H9 (cell line): ENCODE measurements at regions not wholly inside any gene's neighbourhood (a gene's known extent, or its start where the extent isn't known, plus 50 kb on each side); places are given as distances from the start of the nearest gene placed in this dataset.

Experiments
- DNase-seq: peaks from one replicate; pipeline ENCODE4 v3.0.0-alpha.2; 2017
- H2AFZ ChIP-seq: one replicate; pipeline ENCODE4 v1.6.1; 2013; ENCODE audit warnings: mild to moderate bottlenecking, low read length, control low read depth, moderate library complexity
- H2AK5ac ChIP-seq: 2 replicates; pipeline ENCODE4 v1.6.1; 2013; ENCODE audit warnings: low read length, control low read depth, mixed read lengths; ENCODE audit not compliant: insufficient read length
- H2BK120ac ChIP-seq: one replicate; pipeline ENCODE4 v1.6.1; 2013; ENCODE audit warnings: low read depth, mild to moderate bottlenecking, low read length, control low read depth, inconsistent platforms; ENCODE audit not compliant: poor library complexity, severe bottlenecking
- H2BK12ac ChIP-seq: 2 replicates; pipeline ENCODE4 v1.6.1; 2013; ENCODE audit warnings: low read length, control low read depth, mixed read lengths, low read depth; ENCODE audit not compliant: insufficient read length
- H2BK15ac ChIP-seq: 2 replicates; pipeline ENCODE4 v1.6.1; 2013; ENCODE audit warnings: low read depth, low read length, control low read depth
- H2BK20ac ChIP-seq: one replicate; pipeline ENCODE4 v1.6.1; 2013; ENCODE audit warnings: low read depth, mild to moderate bottlenecking, low read length, control low read depth, inconsistent platforms; ENCODE audit not compliant: poor library complexity, severe bottlenecking
- H2BK5ac ChIP-seq: 2 replicates; pipeline ENCODE4 v1.6.1; 2013; ENCODE audit warnings: low read length, control low read depth, mixed read lengths; ENCODE audit not compliant: insufficient read length
- H3K14ac ChIP-seq: 2 replicates; pipeline ENCODE4 v1.6.1; 2013; ENCODE audit warnings: low read length, control low read depth; ENCODE audit not compliant: insufficient read depth
- H3K18ac ChIP-seq: 2 replicates; pipeline ENCODE4 v1.6.1; 2013; ENCODE audit warnings: low read depth, mild to moderate bottlenecking, mixed read lengths, low read length, control low read depth; ENCODE audit not compliant: insufficient read length
- H3K23ac ChIP-seq: 2 replicates; pipeline ENCODE4 v1.6.1; 2013; ENCODE audit warnings: low read length, control low read depth, mixed read lengths, low read depth; ENCODE audit not compliant: insufficient read length
- H3K23me2 ChIP-seq: 2 replicates; pipeline ENCODE4 v1.6.1; 2013; ENCODE audit warnings: low read depth, mild to moderate bottlenecking, mixed read lengths, low read length, control low read depth; ENCODE audit not compliant: insufficient read length, poor library complexity, severe bottlenecking
- H3K27ac ChIP-seq: 2 replicates; pipeline ENCODE4 v1.5.1; 2013; ENCODE audit warnings: low read length, control low read depth, mixed read lengths, low read depth; ENCODE audit not compliant: insufficient read length
- H3K27me3 ChIP-seq: 2 replicates; pipeline ENCODE4 v1.6.1; 2013; ENCODE audit warnings: low read length, control low read depth, inconsistent platforms; ENCODE audit not compliant: insufficient read depth
- H3K4ac ChIP-seq: 2 replicates; pipeline ENCODE4 v1.6.1; 2013; ENCODE audit warnings: low read depth, mild to moderate bottlenecking, control low read depth, inconsistent platforms, low read length, moderate library complexity
- H3K4me1 ChIP-seq: 2 replicates; pipeline ENCODE4 v1.6.1; 2013; ENCODE audit warnings: low read length, control low read depth, inconsistent platforms; ENCODE audit not compliant: insufficient read depth
- H3K4me2 ChIP-seq: 2 replicates; pipeline ENCODE4 v1.6.1; 2013; ENCODE audit warnings: low read length, control low read depth, mixed read lengths; ENCODE audit not compliant: insufficient read length, insufficient read depth
- H3K56ac ChIP-seq: 2 replicates; pipeline ENCODE4 v1.6.1; 2013; ENCODE audit warnings: low read depth, mild to moderate bottlenecking, mixed read lengths, low read length, control low read depth; ENCODE audit not compliant: insufficient read length
- H3K79me1 ChIP-seq: 2 replicates; pipeline ENCODE4 v1.6.1; 2013; ENCODE audit warnings: low read depth, mild to moderate bottlenecking, moderate library complexity, low read length, control low read depth, inconsistent platforms; ENCODE audit not compliant: insufficient read depth, poor library complexity, severe bottlenecking
- H3K79me2 ChIP-seq: 2 replicates; pipeline ENCODE4 v1.6.1; 2013; ENCODE audit warnings: low read length, control low read depth, inconsistent platforms; ENCODE audit not compliant: insufficient read depth
- H3K9ac ChIP-seq: 2 replicates; pipeline ENCODE4 v1.6.1; 2013; ENCODE audit warnings: low read length, control low read depth, mixed read lengths; ENCODE audit not compliant: insufficient read length; ENCODE audit errors: extremely low read depth
- H3K9me3 ChIP-seq: one replicate; pipeline ENCODE4 v1.6.1; 2013; ENCODE audit warnings: low read depth, low read length, inconsistent platforms; ENCODE audit not compliant: control insufficient read depth
- H3T11ph ChIP-seq: one replicate; pipeline ENCODE4 v1.6.1; 2013; ENCODE audit warnings: mild to moderate bottlenecking, low read length, control low read depth, inconsistent platforms
- H4K20me1 ChIP-seq: one replicate; pipeline ENCODE4 v1.6.1; 2013; ENCODE audit not compliant: control insufficient read depth, insufficient read length, insufficient read depth
- H4K5ac ChIP-seq: 2 replicates; pipeline ENCODE4 v1.6.1; 2013; ENCODE audit warnings: low read depth, mild to moderate bottlenecking, mixed read lengths, low read length, control low read depth; ENCODE audit not compliant: insufficient read length
- H4K8ac ChIP-seq: replicated peaks from 2 replicates; pipeline ENCODE4 v1.6.1; 2013; ENCODE audit warnings: low read length, control low read depth, mixed read lengths, low read depth; ENCODE audit not compliant: insufficient read length
- H4K91ac ChIP-seq: 2 replicates; pipeline ENCODE4 v1.6.1; 2013; ENCODE audit warnings: low read depth, mild to moderate bottlenecking, moderate library complexity, mixed read lengths, low read length, control low read depth; ENCODE audit not compliant: insufficient read length
- H3K27ac Mint-ChIP-seq, 3 experiments: 2 replicates in 2 of 3; 3 replicates in 1 of 3; pipeline ENCODE4 v1.8.0; 2020 to 2021; ENCODE audit warnings: mixed read lengths in 3 of 3, mild to moderate bottlenecking in 1 of 3, moderate library complexity in 1 of 3
- H3K27me3 Mint-ChIP-seq: 2 replicates; pipeline ENCODE4 v1.8.0; 2021; ENCODE audit warnings: low read depth, mild to moderate bottlenecking, moderate library complexity, mixed read lengths
- H3K36me3 Mint-ChIP-seq, 3 experiments: 2 replicates in 2 of 3; 3 replicates in 1 of 3; pipeline ENCODE4 v1.8.0; 2020 to 2021; ENCODE audit warnings: low read depth in 3 of 3, mixed read lengths in 3 of 3; ENCODE audit not compliant: insufficient read depth in 1 of 3
- H3K4me1 Mint-ChIP-seq, 2 experiments: 2 replicates each; pipeline ENCODE4 v1.8.0; 2020; ENCODE audit warnings: mixed read lengths in 2 of 2
- H3K4me3 Mint-ChIP-seq, 2 experiments: 2 replicates in 1 of 2; 3 replicates in 1 of 2; pipeline ENCODE4 v1.8.0; 2020 to 2021; ENCODE audit warnings: mild to moderate bottlenecking in 2 of 2, mixed read lengths in 2 of 2, moderate library complexity in 1 of 2
- H3K9me3 Mint-ChIP-seq, 2 experiments: 2 replicates in 1 of 2; 3 replicates in 1 of 2; pipeline ENCODE4 v1.8.0; 2020; ENCODE audit warnings: mild to moderate bottlenecking in 2 of 2, mixed read lengths in 2 of 2, moderate library complexity in 1 of 2
- CTCF ChIP-seq: fragments of 200-600 bp; sonication (generic); conservative IDR thresholded peaks from 3 replicates; pipeline ENCODE4 v1.8.0; 2021; ENCODE audit warnings: antibody characterized with exemption, mild to moderate bottlenecking
- WGBS: extraction: QIAGEN DNeasy Blood & Tissue Kit; methylation state at CpG from one replicate; pipeline ENCODE4 v1.1.7; 2013; ENCODE audit warnings: missing lambda C conversion rate, low lambda C conversion rate, mixed read lengths; ENCODE audit not compliant: insufficient read length; ENCODE audit errors: extremely low coverage; 5-methylcytosine and 5-hydroxymethylcytosine counted together

GRCh38 chr9:10703139-10703538 is 90.3 kb upstream of the PTPRD start:
- Histone ChIP-seq H3K23ac (no peak overlapping the region), H2BK5ac (no peak overlapping the region), H3K56ac (no peak overlapping the region), H2AFZ (no peak overlapping the region), H2BK15ac (no peak overlapping the region), H2BK20ac (no peak overlapping the region), H3K23me2 (no peaks in the 10 kb centered on the region), H3K27ac (no peak overlapping the region), H2BK12ac (no peak overlapping the region), H3T11ph (no peak overlapping the region), H4K20me1 (no peaks in the 10 kb centered on the region), H3K9me3 (no peaks in the 10 kb centered on the region), H3K79me2 (no peaks in the 10 kb centered on the region), H3K4me1 (no peaks in the 10 kb centered on the region), H3K18ac (no peak overlapping the region), H3K79me1 (no peaks in the 10 kb centered on the region), H3K14ac (no peak overlapping the region), H2BK120ac (no peak overlapping the region), H4K5ac (no peak overlapping the region), H4K8ac (no peak overlapping the region), H3K27me3 (no peaks in the 10 kb centered on the region), H2AK5ac (no peak overlapping the region), H3K4me2 (no peak overlapping the region), H3K9ac (no peak overlapping the region), H3K4ac (no peak overlapping the region), H4K91ac (no peak overlapping the region)
- WGBS, result no CpG with 5 or more reads among the region's 2 CpGs
- Mint-ChIP-seq H3K4me3 (no peak overlapping the region), H3K27me3 (no peaks in the 10 kb centered on the region), H3K36me3 (no peaks in the 10 kb centered on the region), H3K9me3 (no peaks in the 10 kb centered on the region), H3K4me1 (peaks cover 2% of the 10 kb centered on the region in 2 experiments; a peak in 2 of 4 replicates), H3K27ac (no peak overlapping the region)
- no peak for TF ChIP-seq CTCF
- DNase-seq, result no peak
